Esophagus squamous epithelium (tissue), 4 donors: ENCODE measurements at regions not wholly inside any gene's neighbourhood (a gene's known extent, or its start where the extent isn't known, plus 50 kb on each side); places are given as distances from the start of the nearest gene placed in this dataset.

ENCODE experiments used
- POLR2A ChIP-seq, 4 donors: fragments of 450-650 bp; IDR thresholded peaks; one replicate each; pipeline ENCODE4 v1.6.1; 2017; ENCODE audit warnings: antibody characterized with exemption in 4 of 4, mild to moderate bottlenecking in 4 of 4, moderate library complexity in 3 of 4
- TF ChIP-seq, protein P1 (sequence below), 6 experiments: fragments of 450-650 bp in 4 of 6; fragments of 200-600 bp in 2 of 6; sonication (generic) in 2 of 6; IDR thresholded peaks; one replicate each; pipeline ENCODE4 v1.5.1; 2016 to 2019; ENCODE audit warnings: antibody characterized with exemption in 6 of 6, mild to moderate bottlenecking in 4 of 6, moderate library complexity in 4 of 6

DNA sequence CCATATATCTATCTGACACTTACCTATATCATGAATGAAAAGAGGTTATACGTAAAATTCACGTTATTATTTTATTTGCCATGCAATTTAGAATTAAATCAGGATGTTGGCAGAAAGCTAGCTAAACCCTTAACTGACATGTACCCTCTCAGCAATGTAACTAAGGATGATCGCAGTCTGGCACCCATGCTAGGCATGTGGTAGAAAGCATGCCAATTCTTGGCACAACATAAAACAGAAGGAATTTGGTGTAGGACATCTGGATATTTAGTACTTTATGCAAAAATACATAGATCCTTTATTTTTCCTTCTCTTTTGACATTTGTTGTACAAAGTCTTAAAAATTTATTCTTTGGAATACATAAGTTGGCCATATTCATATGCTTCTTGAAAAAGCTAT is 436.8 kb upstream of the FAT1 start:
- TF ChIP-seq, protein P1, sequence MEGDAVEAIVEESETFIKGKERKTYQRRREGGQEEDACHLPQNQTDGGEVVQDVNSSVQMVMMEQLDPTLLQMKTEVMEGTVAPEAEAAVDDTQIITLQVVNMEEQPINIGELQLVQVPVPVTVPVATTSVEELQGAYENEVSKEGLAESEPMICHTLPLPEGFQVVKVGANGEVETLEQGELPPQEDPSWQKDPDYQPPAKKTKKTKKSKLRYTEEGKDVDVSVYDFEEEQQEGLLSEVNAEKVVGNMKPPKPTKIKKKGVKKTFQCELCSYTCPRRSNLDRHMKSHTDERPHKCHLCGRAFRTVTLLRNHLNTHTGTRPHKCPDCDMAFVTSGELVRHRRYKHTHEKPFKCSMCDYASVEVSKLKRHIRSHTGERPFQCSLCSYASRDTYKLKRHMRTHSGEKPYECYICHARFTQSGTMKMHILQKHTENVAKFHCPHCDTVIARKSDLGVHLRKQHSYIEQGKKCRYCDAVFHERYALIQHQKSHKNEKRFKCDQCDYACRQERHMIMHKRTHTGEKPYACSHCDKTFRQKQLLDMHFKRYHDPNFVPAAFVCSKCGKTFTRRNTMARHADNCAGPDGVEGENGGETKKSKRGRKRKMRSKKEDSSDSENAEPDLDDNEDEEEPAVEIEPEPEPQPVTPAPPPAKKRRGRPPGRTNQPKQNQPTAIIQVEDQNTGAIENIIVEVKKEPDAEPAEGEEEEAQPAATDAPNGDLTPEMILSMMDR (IDR thresholded peaks at IDR 0.05), result no peak
- no peak for TF ChIP-seq POLR2A (IDR thresholded peaks at IDR 0.05)
